B cell (primary cell): ENCODE measurements at regions not wholly inside any gene's neighbourhood (a gene's known extent, or its start where the extent isn't known, plus 50 kb on each side); places are given as distances from the start of the nearest gene placed in this dataset.

ENCODE experiments used
- ATAC-seq: fragments of 200-7000 bp; cut with Tn5 transposase; one replicate; pipeline ENCODE4 v1.10.0; 2021; ENCODE audit warnings: low read depth, mild to moderate bottlenecking, moderate number of reproducible peaks, moderate library complexity
- CTCF ChIA-PET: fragments of 350-600 bp; sonication (Branson Sonifier 250); formaldehyde crosslinking; loops from one replicate; lab custom pipeline; 2021; ENCODE audit warnings: antibody characterized with exemption, inconsistent platforms; lab: Charles Lee
- POLR2A ChIA-PET: fragments of 350-600 bp; sonication (Branson Sonifier 250); formaldehyde crosslinking; loops from one replicate; lab custom pipeline; 2021; ENCODE audit warnings: antibody characterized with exemption; lab: Charles Lee
- DNase-seq: peaks from one replicate; pipeline ENCODE4 v3.0.0; 2013
- H2AFZ ChIP-seq: 2 replicates; pipeline ENCODE4 v1.6.1; 2012; ENCODE audit warnings: mild to moderate bottlenecking, low read depth, low read length; ENCODE audit not compliant: insufficient read depth, poor library complexity, severe bottlenecking
- H3K27ac ChIP-seq, 2 donors: 1 replicate in 1 of 2; 2 replicates in 1 of 2; pipeline ENCODE4 v1.5.1; 2012 to 2013; ENCODE audit warnings: low read length in 2 of 2, mild to moderate bottlenecking in 2 of 2, moderate library complexity in 1 of 2
- H3K27me3 ChIP-seq, 4 experiments: fragments of 200-600 bp in 1 of 4; sonication (generic) in 1 of 4; replicated peaks in 1 of 4; 1 replicate in 2 of 4; 2 replicates in 2 of 4; pipeline versions ENCODE4 v1.6.1 to v1.7.0; 2013 to 2016; ENCODE audit warnings: low read length in 3 of 4, mild to moderate bottlenecking in 2 of 4, mixed read lengths in 1 of 4, moderate library complexity in 1 of 4; ENCODE audit not compliant: insufficient read depth in 4 of 4, control insufficient read depth in 3 of 4; ENCODE audit errors: control extremely low read depth in 1 of 4
- H3K36me3 ChIP-seq, 2 experiments: replicated peaks in 1 of 2; 1 replicate in 1 of 2; 2 replicates in 1 of 2; pipeline versions ENCODE4 v1.6.1 to v1.7.1; 2013; ENCODE audit warnings: low read length in 1 of 2; ENCODE audit not compliant: insufficient read depth in 2 of 2, control insufficient read depth in 1 of 2; ENCODE audit errors: control extremely low read depth in 1 of 2, extremely low read depth in 1 of 2
- H3K4me1 ChIP-seq, 2 donors: fragments of 200-600 bp in 1 of 2; sonication (generic) in 1 of 2; 1 replicate in 1 of 2; 2 replicates in 1 of 2; pipeline versions ENCODE4 v1.5.1 to v1.6.1; 2013 to 2017; ENCODE audit warnings: low read length in 2 of 2; ENCODE audit not compliant: control insufficient read depth in 2 of 2, insufficient read depth in 2 of 2
- H3K4me2 ChIP-seq: replicated peaks from 2 replicates; pipeline ENCODE3; 2012; ENCODE audit warnings: mild to moderate bottlenecking, low read depth, low read length; ENCODE audit not compliant: poor library complexity, severe bottlenecking
- H3K4me3 ChIP-seq, 5 experiments: fragments of 200-600 bp in 1 of 5; sonication (generic) in 1 of 5; 1 replicate in 3 of 5; 2 replicates in 2 of 5; pipeline versions ENCODE4 v1.5.1 to v1.7.0; 2011 to 2016; ENCODE audit warnings: low read length in 4 of 5, mild to moderate bottlenecking in 4 of 5, low read depth in 2 of 5, control low read depth in 1 of 5, moderate library complexity in 1 of 5; ENCODE audit not compliant: insufficient read depth in 1 of 5; ENCODE audit errors: control extremely low read depth in 1 of 5, extremely low read depth in 1 of 5
- H3K79me2 ChIP-seq: fragments of 200-600 bp; sonication (generic); one replicate; pipeline ENCODE4 v1.6.0; 2016; ENCODE audit warnings: low read length; ENCODE audit not compliant: control insufficient read depth, insufficient read depth
- H3K9ac ChIP-seq: fragments of 200-600 bp; sonication (generic); 2 replicates; pipeline ENCODE4 v1.6.1; 2017; ENCODE audit warnings: mild to moderate bottlenecking, low read length, moderate library complexity
- H3K9me3 ChIP-seq, 3 donors: one replicate each; pipeline versions ENCODE4 v1.6.1 to v1.7.1; 2013; ENCODE audit warnings: low read length in 2 of 3; ENCODE audit not compliant: control insufficient read depth in 2 of 3, insufficient read depth in 1 of 3; ENCODE audit errors: control extremely low read depth in 1 of 3
- H4K20me1 ChIP-seq: 2 replicates; pipeline ENCODE4 v1.6.0; 2012; ENCODE audit warnings: mild to moderate bottlenecking, low read length; ENCODE audit not compliant: insufficient read depth, control insufficient read depth, poor library complexity, severe bottlenecking
- H3K27ac Mint-ChIP-seq: one replicate; pipeline ENCODE4 v1.8.0; 2021; ENCODE audit warnings: mixed read lengths
- H3K27me3 Mint-ChIP-seq: one replicate; pipeline ENCODE4 v1.8.0; 2021; ENCODE audit warnings: mixed read lengths
- H3K4me1 Mint-ChIP-seq: one replicate; pipeline ENCODE4 v1.8.0; 2021; ENCODE audit warnings: mixed read lengths
- H3K4me3 Mint-ChIP-seq: one replicate; pipeline ENCODE4 v1.8.0; 2021; ENCODE audit warnings: mixed read lengths
- H3K9me3 Mint-ChIP-seq: one replicate; pipeline ENCODE4 v1.8.0; 2022; ENCODE audit warnings: mixed read lengths; ENCODE audit not compliant: insufficient read depth
- CTCF ChIP-seq: fragments of 200-600 bp; IDR thresholded peaks from one replicate; pipeline ENCODE4 v1.8.0; 2022; ENCODE audit warnings: antibody characterized with exemption, mild to moderate bottlenecking
- EZH2 ChIP-seq: IDR thresholded peaks from 2 replicates; pipeline ENCODE4 v1.6.1; 2012; ENCODE audit warnings: borderline replicate concordance, low read depth, mild to moderate bottlenecking, moderate library complexity, low read length; ENCODE audit not compliant: insufficient read depth, poor library complexity, severe bottlenecking
- WGBS: methylation state at CpG from one replicate; pipeline ENCODE4 v1.1.5; 2013; ENCODE audit warnings: missing lambda C conversion rate; ENCODE audit not compliant: insufficient coverage; 5-methylcytosine and 5-hydroxymethylcytosine counted together
- intact Hi-C: fragments of 100-400 bp; cut with micrococcal nuclease; formaldehyde crosslinking; loops from one replicate; pipeline ENCODE4 v1.10.0; 2022

GRCh38 chr4:32658019-32658418 lies 1937.8 kb downstream of the PCDH7 start:
- no peaks in the 10 kb centered on the region for H4K20me1 ChIP-seq
- peaks cover 0 to 8% (median 0%) of the 10 kb centered on the region in 3 donors for H3K9me3 ChIP-seq
- H3K27ac ChIP-seq = no peak overlapping the region
- ChIA-PET CTCF (no interaction called here), POLR2A (no interaction called here)
- ATAC-seq = no peak
- Mint-ChIP-seq H3K4me3 (no peak overlapping the region), H3K27ac (no peak overlapping the region), H3K27me3 (no peaks in the 10 kb centered on the region), H3K9me3 (peaks cover 2% of the 10 kb centered on the region), H3K4me1 (no peaks in the 10 kb centered on the region)
- H3K4me2 ChIP-seq = no peak overlapping the region
- H3K79me2 ChIP-seq = no peaks in the 10 kb centered on the region
- intact Hi-C loops = no loop called here
- no peak overlapping the region for H3K9ac ChIP-seq
- DNase-seq = no peak
- TF ChIP-seq CTCF = no peak
- no peak for TF ChIP-seq EZH2
- no peak overlapping the region for H2AFZ ChIP-seq
- no peaks in the 10 kb centered on the region for H3K36me3 ChIP-seq
- H3K27me3 ChIP-seq = no peaks in the 10 kb centered on the region
- no peak overlapping the region for H3K4me3 ChIP-seq
- WGBS = 94% methylated on average over 2 of the region's 3 CpGs
- H3K4me1 ChIP-seq = no peaks in the 10 kb centered on the region

- POLR2A ChIA-PET = no interaction called here
- no peaks in the 10 kb centered on the region for H3K4me1 ChIP-seq
- H3K27me3 ChIP-seq = no peaks in the 10 kb centered on the region
- H3K27me3 Mint-ChIP-seq = no peaks in the 10 kb centered on the region
- no peak overlapping the region for H3K27ac Mint-ChIP-seq
- CTCF ChIA-PET = no interaction called here
- DNase-seq (no peak), ATAC-seq (no peak)
- H3K9me3 ChIP-seq = peaks cover 0 to 8% (median 0%) of the 10 kb centered on the region in 3 donors
- no peak overlapping the region for H3K4me2 ChIP-seq
- H3K27ac ChIP-seq = no peak overlapping the region
- no peak for TF ChIP-seq CTCF
- TF ChIP-seq EZH2 = no peak
- H3K36me3 ChIP-seq = no peaks in the 10 kb centered on the region
- no peak overlapping the region for H3K4me3 ChIP-seq
- H3K9me3 Mint-ChIP-seq = peaks cover 6% of the 10 kb centered on the region
- no peaks in the 10 kb centered on the region for H3K79me2 ChIP-seq
- H2AFZ ChIP-seq = no peak overlapping the region
- H3K4me3 Mint-ChIP-seq = no peak overlapping the region
- H3K4me1 Mint-ChIP-seq = no peaks in the 10 kb centered on the region
- H4K20me1 ChIP-seq = no peaks in the 10 kb centered on the region
- WGBS = no CpG with 5 or more reads among the region's 3 CpGs
- no peak overlapping the region for H3K9ac ChIP-seq
- intact Hi-C loops = no loop called here
Observed at GRCh38 chr4:32661229-32661628, 1941.1 kb downstream of the PCDH7 start.
